Neural cell (in vitro differentiated cells): ENCODE measurements at regions not wholly inside any gene's neighbourhood (a gene's known extent, or its start where the extent isn't known, plus 50 kb on each side); places are given as distances from the start of the nearest gene placed in this dataset.

Experiments used
- CTCF ChIP-seq: fragments of 450-650 bp; IDR thresholded peaks from 2 replicates; pipeline ENCODE4 v1.5.1; 2014; ENCODE audit warnings: antibody characterized with exemption, mild to moderate bottlenecking, moderate library complexity; ENCODE audit not compliant: poor library complexity, severe bottlenecking
- EP300 ChIP-seq: fragments of 450-650 bp; conservative IDR thresholded peaks from 2 replicates; pipeline ENCODE4 v1.6.1; 2014; ENCODE audit warnings: antibody characterized with exemption, mild to moderate bottlenecking, moderate library complexity; ENCODE audit not compliant: poor library complexity, severe bottlenecking
- MXI1 ChIP-seq: fragments of 450-650 bp; conservative IDR thresholded peaks from 2 replicates; pipeline ENCODE4 v1.6.1; 2014; ENCODE audit warnings: antibody characterized with exemption, mild to moderate bottlenecking; ENCODE audit not compliant: poor library complexity, severe bottlenecking
- POLR2AphosphoS5 ChIP-seq: IDR thresholded peaks from 2 replicates; pipeline ENCODE4 v1.6.1; 2012
- RAD21 ChIP-seq: fragments of 450-650 bp; conservative IDR thresholded peaks from 2 replicates; pipeline ENCODE4 v1.6.1; 2014; ENCODE audit warnings: antibody characterized with exemption, mild to moderate bottlenecking, moderate library complexity
- SMC3 ChIP-seq: fragments of 450-650 bp; conservative IDR thresholded peaks from 2 replicates; pipeline ENCODE4 v1.6.1; 2014; ENCODE audit warnings: antibody characterized with exemption, mild to moderate bottlenecking, moderate library complexity; ENCODE audit not compliant: poor library complexity

- TF ChIP-seq CTCF (no peak), EP300 (no peak), POLR2AphosphoS5 (no peak), RAD21 (no peak), MXI1 (no peak), SMC3 (no peak)
These were observed 367.8 kb upstream of the IGFBP3 start for GRCh38 chr7:46288861-46289260.
